Right lobe of liver (tissue), 6 donors: ENCODE measurements at regions not wholly inside any gene's neighbourhood (a gene's known extent, or its start where the extent isn't known, plus 50 kb on each side); places are given as distances from the start of the nearest gene placed in this dataset.

Source experiments
- ATAC-seq, 4 donors: fragments of 200-7000 bp; cut with Tn5 transposase; one replicate each; pipeline ENCODE4 v1.9.1; 2020; ENCODE audit warnings: mild to moderate bottlenecking in 4 of 4, moderate library complexity in 4 of 4
- DNase-seq, 3 donors: peaks; one replicate each; pipeline ENCODE4 v3.0.0-alpha.2; 2020
- H3K27ac ChIP-seq, 3 donors: fragments of 200-600 bp; one replicate each; pipeline ENCODE4 v1.8.0; 2022
- H3K27me3 ChIP-seq, 2 donors: fragments of 200-600 bp; one replicate each; pipeline ENCODE4 v1.8.0; 2022
- H3K36me3 ChIP-seq, 4 donors: fragments of 200-600 bp; sonication (generic) in 1 of 4; one replicate each; pipeline versions ENCODE4 v1.5.1 to v1.8.0; 2017 to 2022; ENCODE audit warnings: control low read depth in 1 of 4
- H3K4me1 ChIP-seq, 4 donors: fragments of 200-600 bp; sonication (generic) in 1 of 4; one replicate each; pipeline versions ENCODE4 v1.5.1 to v1.8.0; 2017 to 2022; ENCODE audit warnings: control low read depth in 1 of 4
- H3K4me3 ChIP-seq, 3 donors: fragments of 200-600 bp; one replicate each; pipeline ENCODE4 v1.8.0; 2022
- H3K9me3 ChIP-seq, 4 donors: fragments of 200-600 bp; sonication (generic) in 1 of 4; one replicate each; pipeline versions ENCODE4 v1.5.1 to v1.8.0; 2017 to 2022; ENCODE audit warnings: control low read depth in 1 of 4
- POLR2A ChIP-seq: fragments of 450-650 bp; IDR thresholded peaks from one replicate; pipeline ENCODE4 v1.6.1; 2017; ENCODE audit warnings: antibody characterized with exemption, mild to moderate bottlenecking
- WGBS: methylation state at CpG from one replicate; pipeline ENCODE4 v1.1.6; 2018; ENCODE audit warnings: low coverage, low lambda C conversion rate; ENCODE audit not compliant: insufficient coverage; ENCODE audit errors: missing lambda C conversion rate; 5-methylcytosine and 5-hydroxymethylcytosine counted together
- intact Hi-C, 2 donors: fragments of 100-400 bp; cut with DNase I; formaldehyde crosslinking; loops; one replicate each; pipeline versions ENCODE4 v1.11.2 to v1.14.1; 2022
- TF ChIP-seq, protein P1 (sequence below), 4 donors: fragments of 200-600 bp in 3 of 4; fragments of 450-650 bp in 1 of 4; IDR thresholded peaks; one replicate each; pipeline versions ENCODE4 v1.5.1 to v1.8.0; 2016 to 2022; ENCODE audit warnings: antibody characterized with exemption in 4 of 4, mild to moderate bottlenecking in 2 of 4
- donor health status: DM: no; HTN: yes; CAD: no.
- donor health status: DM: no; HTN: no; CAD: no.
- donor health status: DM: no; HTN: no; CAD: no.
- donor health status: DM: no; HTN: yes; CAD: no.
- donor health status: DM: no; HTN: yes; CAD: no.

DNA sequence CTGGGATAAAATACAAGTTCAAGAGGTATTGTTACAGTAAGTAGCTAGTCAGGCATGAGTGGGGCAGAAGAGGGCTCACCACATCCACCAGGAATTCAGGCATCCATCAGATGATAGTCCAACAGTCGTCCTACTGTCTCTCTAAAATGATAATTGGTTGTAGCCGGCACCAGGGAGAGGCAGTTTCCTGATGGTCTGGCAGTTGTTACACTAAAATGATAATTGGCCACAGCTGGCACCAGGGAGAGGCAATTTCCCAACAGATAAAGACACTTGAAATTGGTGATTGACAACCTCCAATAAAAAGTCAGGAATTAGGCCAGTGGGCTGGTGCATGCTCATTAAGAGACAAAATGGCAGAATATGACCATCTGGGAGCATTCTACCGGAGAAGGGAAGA lies 545.8 kb downstream of the AMY1C start:
- Histone ChIP-seq H3K27me3 (no peaks in the 10 kb centered on the region), H3K4me1 (no peaks in the 10 kb centered on the region), H3K9me3 (no peaks in the 10 kb centered on the region), H3K27ac (no peak overlapping the region), H3K4me3 (no peak overlapping the region), H3K36me3 (no peaks in the 10 kb centered on the region)
- TF ChIP-seq POLR2A, result no peak
- TF ChIP-seq, protein P1, sequence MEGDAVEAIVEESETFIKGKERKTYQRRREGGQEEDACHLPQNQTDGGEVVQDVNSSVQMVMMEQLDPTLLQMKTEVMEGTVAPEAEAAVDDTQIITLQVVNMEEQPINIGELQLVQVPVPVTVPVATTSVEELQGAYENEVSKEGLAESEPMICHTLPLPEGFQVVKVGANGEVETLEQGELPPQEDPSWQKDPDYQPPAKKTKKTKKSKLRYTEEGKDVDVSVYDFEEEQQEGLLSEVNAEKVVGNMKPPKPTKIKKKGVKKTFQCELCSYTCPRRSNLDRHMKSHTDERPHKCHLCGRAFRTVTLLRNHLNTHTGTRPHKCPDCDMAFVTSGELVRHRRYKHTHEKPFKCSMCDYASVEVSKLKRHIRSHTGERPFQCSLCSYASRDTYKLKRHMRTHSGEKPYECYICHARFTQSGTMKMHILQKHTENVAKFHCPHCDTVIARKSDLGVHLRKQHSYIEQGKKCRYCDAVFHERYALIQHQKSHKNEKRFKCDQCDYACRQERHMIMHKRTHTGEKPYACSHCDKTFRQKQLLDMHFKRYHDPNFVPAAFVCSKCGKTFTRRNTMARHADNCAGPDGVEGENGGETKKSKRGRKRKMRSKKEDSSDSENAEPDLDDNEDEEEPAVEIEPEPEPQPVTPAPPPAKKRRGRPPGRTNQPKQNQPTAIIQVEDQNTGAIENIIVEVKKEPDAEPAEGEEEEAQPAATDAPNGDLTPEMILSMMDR (IDR thresholded peaks at IDR 0.05), result no peak
- 51% methylated on average over 3 of the region's 3 CpGs for WGBS
- intact Hi-C loops, result no loop called here
- no peak for ATAC-seq
- no peak for DNase-seq

DNA sequence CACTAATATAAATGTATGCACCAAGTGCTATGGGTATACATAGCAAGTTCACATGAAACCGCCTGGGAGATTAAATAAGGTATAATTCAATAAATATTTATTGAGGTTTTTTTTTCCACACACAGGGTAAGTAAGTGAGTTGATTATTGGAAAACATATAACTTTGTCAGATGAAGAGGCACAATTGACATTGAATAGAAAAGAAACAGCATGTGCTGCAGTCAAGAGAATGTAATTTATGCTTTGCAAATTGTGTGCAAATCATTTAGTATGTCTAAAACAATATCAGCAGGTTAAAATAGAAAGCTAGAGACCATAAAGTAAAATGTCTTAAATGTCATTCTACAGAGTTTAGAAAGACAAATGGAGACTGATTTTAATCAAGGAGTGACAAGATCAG lies 560.0 kb downstream of the AMY1C start:
- Histone ChIP-seq H3K27me3 (no peaks in the 10 kb centered on the region), H3K36me3 (no peaks in the 10 kb centered on the region), H3K4me3 (no peak overlapping the region), H3K4me1 (no peaks in the 10 kb centered on the region), H3K27ac (no peak overlapping the region), H3K9me3 (no peaks in the 10 kb centered on the region)
- TF ChIP-seq, protein P1 (IDR thresholded peaks at IDR 0.05), result no peak
- no peak for TF ChIP-seq POLR2A
- DNase-seq (no peak), ATAC-seq (no peak)
- intact Hi-C loops, result no loop called here
- 39% methylated on average over 1 of the region's 1 CpG for WGBS

DNA sequence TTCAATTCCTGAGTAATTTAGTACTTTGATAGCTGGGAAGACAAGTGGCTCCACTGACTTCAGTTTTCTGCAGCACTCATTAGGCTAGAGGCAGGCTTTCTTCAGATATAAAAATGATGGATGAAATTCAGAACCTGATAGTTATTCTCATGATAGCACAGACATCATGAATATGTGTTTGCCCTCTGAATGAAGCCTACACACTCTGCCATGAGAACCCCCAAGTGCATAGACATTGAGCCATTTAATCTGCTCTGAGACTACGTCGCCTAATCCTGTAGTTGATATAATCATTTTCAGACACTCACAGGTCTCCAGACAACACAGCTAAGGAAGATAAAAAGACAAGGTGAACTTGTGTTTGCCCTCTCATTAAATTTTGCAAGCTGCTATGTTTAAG lies 566.1 kb downstream of the AMY1C start:
- intact Hi-C loops, result no loop called here
- Histone ChIP-seq H3K4me1 (no peaks in the 10 kb centered on the region), H3K36me3 (no peaks in the 10 kb centered on the region), H3K27me3 (no peaks in the 10 kb centered on the region), H3K4me3 (no peak overlapping the region), H3K27ac (no peak overlapping the region), H3K9me3 (no peaks in the 10 kb centered on the region)
- 85% methylated on average over 2 of the region's 2 CpGs for WGBS
- TF ChIP-seq, protein P1 (IDR thresholded peaks at IDR 0.05), result no peak
- no peak for TF ChIP-seq POLR2A
- ATAC-seq, result no peak
- DNase-seq, result no peak

DNA sequence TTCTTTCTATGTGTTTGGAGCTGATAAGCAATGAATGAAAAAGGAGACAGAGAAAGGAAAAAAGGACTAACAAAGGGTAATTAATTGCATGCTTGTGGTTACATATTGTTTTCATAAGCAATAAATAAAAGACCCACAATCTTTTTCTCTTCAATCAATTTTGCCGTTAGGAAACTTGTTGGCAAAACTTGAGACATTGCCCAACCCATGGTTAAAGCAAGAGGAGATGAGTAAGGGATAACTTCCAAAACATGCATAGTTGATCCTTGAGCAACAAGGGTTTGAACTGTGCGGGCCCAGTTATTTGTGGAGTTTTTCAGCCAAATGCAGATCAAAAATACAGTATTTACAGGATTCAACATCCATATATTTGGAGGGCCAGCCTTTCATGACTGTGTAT lies 572.4 kb downstream of the AMY1C start:
- H3K27me3 ChIP-seq, result no peaks in the 10 kb centered on the region
- WGBS, result 18% methylated on average over 2 of the region's 2 CpGs
- H3K9me3 ChIP-seq, result no peaks in the 10 kb centered on the region
- no peak overlapping the region for H3K27ac ChIP-seq
- no peak for ATAC-seq
- TF ChIP-seq POLR2A, result no peak
- TF ChIP-seq, protein P1 (IDR thresholded peaks at IDR 0.05), result no peak
- H3K36me3 ChIP-seq, result no peaks in the 10 kb centered on the region
- H3K4me3 ChIP-seq, result no peak overlapping the region
- DNase-seq, result no peak
- H3K4me1 ChIP-seq, result no peaks in the 10 kb centered on the region
- intact Hi-C loops, result no loop called here

DNA sequence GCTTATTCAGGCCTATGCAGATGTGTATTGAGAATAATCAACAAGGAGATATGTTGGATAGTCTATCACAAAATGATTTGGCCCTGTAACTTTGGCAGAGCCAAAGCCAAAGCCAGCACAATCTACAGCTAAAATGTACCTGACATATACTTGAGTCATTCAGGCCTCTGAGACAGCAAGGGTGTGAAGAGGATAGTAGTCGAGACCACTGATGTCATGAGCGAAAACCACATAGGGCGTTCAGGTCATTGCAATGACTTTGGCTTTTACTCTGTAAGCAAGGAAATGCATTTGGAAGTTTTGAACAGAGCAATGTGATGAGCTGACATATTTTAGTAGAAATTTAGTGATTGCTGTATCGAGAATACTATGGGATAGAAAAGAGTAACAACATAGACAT lies 579.6 kb downstream of the AMY1C start:
- 66% methylated on average over 4 of the region's 4 CpGs for WGBS
- no peaks in the 10 kb centered on the region for H3K9me3 ChIP-seq
- no peaks in the 10 kb centered on the region for H3K4me1 ChIP-seq
- no peak overlapping the region for H3K4me3 ChIP-seq
- intact Hi-C loops, result no loop called here
- TF ChIP-seq POLR2A, result no peak
- TF ChIP-seq, protein P1 (IDR thresholded peaks at IDR 0.05), result no peak
- H3K36me3 ChIP-seq, result no peaks in the 10 kb centered on the region
- no peak overlapping the region for H3K27ac ChIP-seq
- DNase-seq, result no peak
- no peaks in the 10 kb centered on the region for H3K27me3 ChIP-seq
- no peak for ATAC-seq
